A549 (cell line): ENCODE measurements at regions not wholly inside any gene's neighbourhood (a gene's known extent, or its start where the extent isn't known, plus 50 kb on each side); places are given as distances from the start of the nearest gene placed in this dataset.

Experiments used
- JUNB ChIP-seq: fragments of >200 bp; sonication (Bioruptor Twin); formaldehyde crosslinking; IDR thresholded peaks from 2 replicates; pipeline ENCODE4 v1.6.1; 2016
- POLR2A ChIP-seq: IDR thresholded peaks from 2 replicates; pipeline ENCODE4 v1.6.1; 2012; ENCODE audit warnings: mild to moderate bottlenecking, low read length
- POLR2AphosphoS2 ChIP-seq: conservative IDR thresholded peaks from 2 replicates; pipeline ENCODE4 v1.6.1; 2012; ENCODE audit warnings: low read length, improper control_type of control experiment, inconsistent platforms
- TF ChIP-seq, protein P1 (sequence below): fragments of >200 bp; sonication (Bioruptor Twin); formaldehyde crosslinking; IDR thresholded peaks from 3 replicates; pipeline ENCODE4 v1.5.1; 2016
- TF ChIP-seq, protein P2 (sequence below): fragments of 450-650 bp; IDR thresholded peaks from 2 replicates; pipeline ENCODE4 v1.6.1; 2014; ENCODE audit warnings: antibody characterized with exemption

DNA sequence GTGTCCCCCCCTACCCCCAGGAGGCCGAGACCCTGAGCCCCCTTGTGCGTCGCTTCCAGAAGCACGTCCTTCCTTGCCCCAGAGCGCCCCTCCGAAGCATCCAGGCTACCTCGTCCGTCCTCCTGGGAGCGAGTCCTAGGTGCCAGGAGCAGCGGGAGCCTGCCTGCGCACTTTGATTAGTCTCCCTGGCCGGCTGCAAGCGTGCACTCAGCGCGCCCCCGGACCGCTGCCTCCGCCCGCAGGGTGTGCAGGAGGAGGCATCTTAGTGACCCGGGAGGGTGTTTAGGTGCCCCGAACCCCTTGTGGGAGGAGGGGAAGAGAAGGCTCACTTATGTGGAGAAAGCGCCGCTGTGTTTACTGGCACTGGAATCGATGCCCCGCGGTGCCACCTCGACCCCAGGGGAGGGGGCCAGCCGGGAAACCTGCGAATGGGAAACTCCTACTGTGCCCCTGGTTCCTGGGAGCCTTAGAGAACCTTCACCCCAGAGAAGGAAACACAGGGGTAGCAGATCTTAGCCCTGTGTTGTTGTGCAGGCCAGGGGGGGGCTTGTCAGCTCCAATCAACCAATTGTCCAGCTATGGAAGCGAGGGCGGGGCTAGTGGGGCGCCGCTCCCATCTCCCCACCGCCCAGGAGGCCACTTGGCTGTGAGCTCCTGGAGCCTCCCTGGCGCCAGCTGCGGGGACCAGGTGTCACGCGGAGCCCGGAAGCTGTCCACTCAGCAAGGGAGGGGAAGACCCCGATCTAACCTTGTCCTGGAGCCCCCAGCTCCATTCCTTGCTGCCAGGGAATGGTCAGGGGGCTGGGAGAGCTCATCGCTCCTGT, 922.8 kb upstream of the EEF2KMT start:
- no peak for TF ChIP-seq JUNB
- TF ChIP-seq, protein P1, sequence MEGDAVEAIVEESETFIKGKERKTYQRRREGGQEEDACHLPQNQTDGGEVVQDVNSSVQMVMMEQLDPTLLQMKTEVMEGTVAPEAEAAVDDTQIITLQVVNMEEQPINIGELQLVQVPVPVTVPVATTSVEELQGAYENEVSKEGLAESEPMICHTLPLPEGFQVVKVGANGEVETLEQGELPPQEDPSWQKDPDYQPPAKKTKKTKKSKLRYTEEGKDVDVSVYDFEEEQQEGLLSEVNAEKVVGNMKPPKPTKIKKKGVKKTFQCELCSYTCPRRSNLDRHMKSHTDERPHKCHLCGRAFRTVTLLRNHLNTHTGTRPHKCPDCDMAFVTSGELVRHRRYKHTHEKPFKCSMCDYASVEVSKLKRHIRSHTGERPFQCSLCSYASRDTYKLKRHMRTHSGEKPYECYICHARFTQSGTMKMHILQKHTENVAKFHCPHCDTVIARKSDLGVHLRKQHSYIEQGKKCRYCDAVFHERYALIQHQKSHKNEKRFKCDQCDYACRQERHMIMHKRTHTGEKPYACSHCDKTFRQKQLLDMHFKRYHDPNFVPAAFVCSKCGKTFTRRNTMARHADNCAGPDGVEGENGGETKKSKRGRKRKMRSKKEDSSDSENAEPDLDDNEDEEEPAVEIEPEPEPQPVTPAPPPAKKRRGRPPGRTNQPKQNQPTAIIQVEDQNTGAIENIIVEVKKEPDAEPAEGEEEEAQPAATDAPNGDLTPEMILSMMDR: no peak
- no peak for TF ChIP-seq POLR2A
- TF ChIP-seq, protein P2, sequence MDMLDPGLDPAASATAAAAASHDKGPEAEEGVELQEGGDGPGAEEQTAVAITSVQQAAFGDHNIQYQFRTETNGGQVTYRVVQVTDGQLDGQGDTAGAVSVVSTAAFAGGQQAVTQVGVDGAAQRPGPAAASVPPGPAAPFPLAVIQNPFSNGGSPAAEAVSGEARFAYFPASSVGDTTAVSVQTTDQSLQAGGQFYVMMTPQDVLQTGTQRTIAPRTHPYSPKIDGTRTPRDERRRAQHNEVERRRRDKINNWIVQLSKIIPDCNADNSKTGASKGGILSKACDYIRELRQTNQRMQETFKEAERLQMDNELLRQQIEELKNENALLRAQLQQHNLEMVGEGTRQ: no peak
- TF ChIP-seq POLR2AphosphoS2: no peak
